ENCODE measurements at regions not wholly inside any gene's neighbourhood (a gene's known extent, or its start where the extent isn't known, plus 50 kb on each side); places are given as distances from the start of the nearest gene placed in this dataset.

- CTCF ChIA-PET (ENCODE audit: unreplicated experiment), result no interaction called here
- no peak overlapping the region for H3K27ac ChIP-seq (ENCODE audit: low read depth, low read length, poor library complexity, severe bottlenecking)
- no peaks in the 10 kb centered on the region for H3K9me2 ChIP-seq (ENCODE audit: insufficient read depth, low read length)
- H4K20me1 ChIP-seq (ENCODE audit: insufficient read depth, low read length), result no peaks in the 10 kb centered on the region
- H3K4me2 ChIP-seq (ENCODE audit: low read length), result no peak overlapping the region
- no peak overlapping the region for H2AFZ ChIP-seq (ENCODE audit: low read length)
- intact Hi-C loops (cut with micrococcal nuclease; ENCODE audit: unreplicated experiment), result loop anchor here (5.0 kb wide), 1 partner anchor 58 kb away; no protein-coding TSS in a partner anchor
- BruUV-seq (replicated peaks), result no TSS peak
- peaks cover 35% of the 10 kb centered on the region for H3K4me1 ChIP-seq (ENCODE audit: insufficient read depth, low read length, poor library complexity, severe bottlenecking)
- no peaks in the 10 kb centered on the region for H3K79me2 ChIP-seq (ENCODE audit: insufficient read depth, low read depth, low read length)
- no peaks in the 10 kb centered on the region for H3K36me3 ChIP-seq (ENCODE audit: insufficient read depth, low read length)
- H3K9me3 ChIP-seq (ENCODE audit: low read length), result no peaks in the 10 kb centered on the region
- POLR2A ChIA-PET, result interaction anchor here (0.6 to 1.0 kb wide), 2 partner anchors 10 to 768 kb away, joined by 3 to 6 read pairs; no protein-coding TSS in a partner anchor
- TF ChIP-seq CTCF (conservative IDR thresholded peaks at IDR 0.05; ENCODE audit: low read length) (no peak), EZH2phosphoT487 (IDR thresholded peaks at IDR 0.05; ENCODE audit: borderline replicate concordance, low read depth, low read length) (no peak)
- no peak overlapping the region for H3K4me3 ChIP-seq (ENCODE audit: low read depth, low read length, poor library complexity, severe bottlenecking)
- no peak for DNase-seq (ENCODE audit: low spot score)
Observed at GRCh38 chr15:70315431-70315830, 217.7 kb upstream of the TLE3 start.

- Histone ChIP-seq H3K4me1 (ENCODE audit: insufficient read depth, low read length, poor library complexity, severe bottlenecking) (peaks cover 28% of the 10 kb centered on the region), H2AFZ (ENCODE audit: low read length) (no peak overlapping the region), H3K4me3 (ENCODE audit: low read depth, low read length, poor library complexity, severe bottlenecking) (no peak overlapping the region), H3K79me2 (ENCODE audit: insufficient read depth, low read depth, low read length) (no peaks in the 10 kb centered on the region), H3K27ac (ENCODE audit: low read depth, low read length, poor library complexity, severe bottlenecking) (no peak overlapping the region), H3K9me3 (ENCODE audit: low read length) (no peaks in the 10 kb centered on the region), H3K9me2 (ENCODE audit: insufficient read depth, low read length) (no peaks in the 10 kb centered on the region), H4K20me1 (ENCODE audit: insufficient read depth, low read length) (no peaks in the 10 kb centered on the region), H3K36me3 (ENCODE audit: insufficient read depth, low read length) (no peaks in the 10 kb centered on the region), H3K4me2 (ENCODE audit: low read length) (no peak overlapping the region)
- ChIA-PET CTCF (ENCODE audit: unreplicated experiment) (no interaction called here), POLR2A (interaction anchor here (1.0 kb wide), 1 partner anchor 11 kb away, joined by 3 read pairs; no protein-coding TSS in a partner anchor)
- no peak for TF ChIP-seq CTCF (conservative IDR thresholded peaks at IDR 0.05; ENCODE audit: low read length)
- TF ChIP-seq EZH2phosphoT487 (IDR thresholded peaks at IDR 0.05; ENCODE audit: borderline replicate concordance, low read depth, low read length), result no peak
- intact Hi-C loops (cut with micrococcal nuclease; ENCODE audit: unreplicated experiment), result loop anchor here (5.0 kb wide), 1 partner anchor 57 kb away; no protein-coding TSS in a partner anchor
- no TSS peak for BruUV-seq (replicated peaks)
- no peak for DNase-seq (ENCODE audit: low spot score)
Observed at GRCh38 chr15:70314688-70315087, 217.0 kb upstream of the TLE3 start.

- H3K4me1 ChIP-seq (ENCODE audit: insufficient read depth, low read length, poor library complexity, severe bottlenecking), result peaks cover 25% of the 10 kb centered on the region
- no peak overlapping the region for H3K27ac ChIP-seq (ENCODE audit: low read depth, low read length, poor library complexity, severe bottlenecking)
- no peaks in the 10 kb centered on the region for H3K9me2 ChIP-seq (ENCODE audit: insufficient read depth, low read length)
- H3K4me3 ChIP-seq (ENCODE audit: low read depth, low read length, poor library complexity, severe bottlenecking), result no peak overlapping the region
- no peaks in the 10 kb centered on the region for H3K36me3 ChIP-seq (ENCODE audit: insufficient read depth, low read length)
- intact Hi-C loops (cut with micrococcal nuclease; ENCODE audit: unreplicated experiment), result no loop called here
- H3K9me3 ChIP-seq (ENCODE audit: low read length), result no peaks in the 10 kb centered on the region
- ChIA-PET POLR2A (interaction anchor here (0.6 kb wide), 1 partner anchor 48 kb away, joined by 3 read pairs; no protein-coding TSS in a partner anchor), CTCF (ENCODE audit: unreplicated experiment) (no interaction called here)
- no peak overlapping the region for H3K4me2 ChIP-seq (ENCODE audit: low read length)
- no peak for DNase-seq (ENCODE audit: low spot score)
- TF ChIP-seq EZH2phosphoT487 (IDR thresholded peaks at IDR 0.05; ENCODE audit: borderline replicate concordance, low read depth, low read length), result no peak
- no peak for TF ChIP-seq CTCF (conservative IDR thresholded peaks at IDR 0.05; ENCODE audit: low read length)
- H2AFZ ChIP-seq (ENCODE audit: low read length), result no peak overlapping the region
- no TSS peak for BruUV-seq (replicated peaks)
- no peaks in the 10 kb centered on the region for H3K79me2 ChIP-seq (ENCODE audit: insufficient read depth, low read depth, low read length)
- H4K20me1 ChIP-seq (ENCODE audit: insufficient read depth, low read length), result no peaks in the 10 kb centered on the region
Observed at GRCh38 chr15:70314018-70314354, 216.3 kb upstream of the TLE3 start.

Data from OCI-LY7 (cell line).